Gastroesophageal sphincter (tissue), 4 donors: ENCODE measurements at regions not wholly inside any gene's neighbourhood (a gene's known extent, or its start where the extent isn't known, plus 50 kb on each side); places are given as distances from the start of the nearest gene placed in this dataset.

ENCODE experiments used
- ATAC-seq: fragments of 150-250 bp; one replicate; pipeline ENCODE4 v1.9.1; 2016; ENCODE audit warnings: mild to moderate bottlenecking, moderate library complexity
- H3K27ac ChIP-seq, 4 donors: fragments of 200-600 bp; sonication (generic) in 3 of 4; 1 replicate in 3 of 4; 2 replicates in 1 of 4; pipeline ENCODE4 v1.5.1; 2016 to 2019
- H3K27me3 ChIP-seq: fragments of 200-600 bp; sonication (generic); one replicate; pipeline ENCODE4 v1.5.1; 2019
- H3K36me3 ChIP-seq, 2 donors: fragments of 200-600 bp; sonication (generic); one replicate each; pipeline ENCODE4 v1.5.1; 2019; ENCODE audit warnings: control low read depth in 1 of 2
- H3K4me1 ChIP-seq, 3 donors: fragments of 200-600 bp; sonication (generic); 1 replicate in 2 of 3; 2 replicates in 1 of 3; pipeline ENCODE4 v1.5.1; 2016 to 2019; ENCODE audit warnings: control low read depth in 2 of 3
- H3K4me3 ChIP-seq, 2 donors: fragments of 200-600 bp; sonication (generic); one replicate each; pipeline ENCODE4 v1.5.1; 2019; ENCODE audit warnings: mild to moderate bottlenecking in 1 of 2, moderate library complexity in 1 of 2
- H3K9me3 ChIP-seq, 3 donors: fragments of 200-600 bp; sonication (generic); one replicate each; pipeline ENCODE4 v1.5.1; 2017 to 2019; ENCODE audit warnings: control low read depth in 2 of 3
- CTCF ChIP-seq, 4 experiments: fragments of 200-600 bp in 2 of 4; fragments of 450-650 bp in 2 of 4; sonication (generic) in 1 of 4; IDR thresholded peaks; one replicate each; pipeline ENCODE4 v1.5.1; 2017 to 2019; ENCODE audit warnings: antibody characterized with exemption in 4 of 4, mild to moderate bottlenecking in 2 of 4, moderate library complexity in 2 of 4
- EP300 ChIP-seq: sonication (generic); formaldehyde crosslinking; IDR thresholded peaks from one replicate; pipeline ENCODE4 v1.6.1; 2017; ENCODE audit warnings: antibody characterized with exemption, mild to moderate bottlenecking
- POLR2A ChIP-seq, 2 donors: fragments of 450-650 bp; IDR thresholded peaks; one replicate each; pipeline ENCODE4 v1.6.1; 2017; ENCODE audit warnings: antibody characterized with exemption in 2 of 2, mild to moderate bottlenecking in 2 of 2, moderate library complexity in 1 of 2
- POLR2AphosphoS5 ChIP-seq: sonication (generic); formaldehyde crosslinking; IDR thresholded peaks from one replicate; pipeline ENCODE4 v1.6.1; 2017; ENCODE audit warnings: antibody characterized with exemption
- WGBS, 2 donors: methylation state at CpG; one replicate each; pipeline ENCODE4 v1.1.5; 2018; ENCODE audit warnings: low coverage in 1 of 2; 5-methylcytosine and 5-hydroxymethylcytosine counted together
- small RNA-seq, 4 donors: library from RNA; depleted of rRNA; stranded (forward); fragments of <200 nt; gene quantifications; one replicate each; pipeline ENCODE3, GENCODE V24; 2016

DNA sequence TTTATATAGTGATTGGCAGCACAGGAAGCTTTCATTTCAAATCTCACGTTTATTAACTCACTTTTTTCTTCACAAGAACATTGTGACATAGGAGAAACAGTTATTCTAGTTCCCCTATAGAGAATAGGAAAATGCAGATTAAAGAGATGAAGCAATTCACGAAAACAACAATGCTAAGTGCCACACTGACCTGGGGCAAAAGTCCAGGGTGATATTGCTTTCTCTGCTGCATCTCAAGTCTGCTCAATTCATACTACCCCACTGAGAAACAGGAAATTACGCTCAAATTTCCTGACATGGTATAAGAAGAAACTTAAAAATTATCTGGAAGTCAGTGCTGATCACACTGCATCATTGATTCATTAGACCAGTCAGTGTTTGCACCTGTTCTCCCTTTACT, 66.7 kb upstream of the SEMA6D start:
- H3K36me3 ChIP-seq: no peaks in the 10 kb centered on the region
- TF ChIP-seq POLR2AphosphoS5 (no peak), CTCF (IDR thresholded peaks at IDR 0.05) (no peak), POLR2A (IDR thresholded peaks at IDR 0.05) (no peak), EP300 (no peak)
- H3K9me3 ChIP-seq: no peaks in the 10 kb centered on the region
- H3K4me1 ChIP-seq: no peaks in the 10 kb centered on the region
- WGBS, 2 donors: 92 to 100% methylated on average over 2 to 3 of the region's 3 CpGs
- no peak for ATAC-seq
- H3K27ac ChIP-seq: no peak overlapping the region
- no peak overlapping the region for H3K4me3 ChIP-seq
- no peaks in the 10 kb centered on the region for H3K27me3 ChIP-seq

GRCh38 chr15:47652328-47652727, 65.0 kb upstream of the SEMA6D start:
- Histone ChIP-seq H3K27me3 (no peaks in the 10 kb centered on the region), H3K36me3 (no peaks in the 10 kb centered on the region), H3K9me3 (no peaks in the 10 kb centered on the region), H3K4me1 (no peaks in the 10 kb centered on the region), H3K4me3 (no peak overlapping the region), H3K27ac (no peak overlapping the region)
- ATAC-seq: no peak
- TF ChIP-seq POLR2AphosphoS5: no peak
- TF ChIP-seq CTCF (IDR thresholded peaks at IDR 0.05): no peak
- TF ChIP-seq POLR2A (IDR thresholded peaks at IDR 0.05): no peak
- TF ChIP-seq EP300: no peak
- 57 to 66% methylated on average over 5 to 7 of the region's 7 CpGs for WGBS, 2 donors

- H3K36me3 ChIP-seq: no peaks in the 10 kb centered on the region
Measured at GRCh38 chr15:47652844-47653243, 64.5 kb upstream of the SEMA6D start.

DNA sequence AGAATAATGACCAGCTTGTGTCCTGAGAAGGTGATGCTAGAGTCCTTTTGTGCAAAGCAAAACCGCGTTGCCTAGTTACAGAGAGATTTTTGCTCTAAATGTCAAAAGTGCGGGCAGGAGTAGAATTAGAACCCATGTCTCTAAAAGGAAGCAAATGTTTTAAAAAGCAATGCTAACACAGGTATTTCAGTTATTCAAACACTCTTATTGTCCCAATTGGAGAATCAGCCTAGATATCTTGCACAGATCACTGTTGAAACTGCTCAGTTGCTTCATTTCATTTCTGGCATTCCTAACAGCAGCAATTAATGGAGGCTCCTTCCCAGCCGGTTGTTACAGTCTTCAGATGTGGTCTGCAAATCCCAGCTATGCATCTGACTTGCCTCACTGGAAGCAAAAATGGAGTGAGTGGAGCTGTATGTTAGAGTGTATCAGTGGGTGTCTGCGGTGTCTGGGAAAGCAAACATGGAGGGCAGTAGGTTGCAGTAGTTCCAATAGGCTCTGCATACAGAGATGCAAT, 55.6 kb upstream of the SEMA6D start:
- TF ChIP-seq EP300: no peak
- Histone ChIP-seq H3K36me3 (no peaks in the 10 kb centered on the region), H3K27ac (no peak overlapping the region), H3K27me3 (no peaks in the 10 kb centered on the region), H3K4me1 (no peaks in the 10 kb centered on the region), H3K9me3 (no peaks in the 10 kb centered on the region), H3K4me3 (no peak overlapping the region)
- 77 to 96% methylated on average over 4 of the region's 5 CpGs for WGBS, 2 donors
- no peak for ATAC-seq

More at GRCh38 chr15:47652844-47653243, 64.5 kb upstream of the SEMA6D start:
- TF ChIP-seq POLR2AphosphoS5 (no peak), EP300 (no peak), CTCF (IDR thresholded peaks at IDR 0.05) (no peak), POLR2A (IDR thresholded peaks at IDR 0.05) (no peak)
- Histone ChIP-seq H3K27ac (no peak overlapping the region), H3K4me3 (no peak overlapping the region), H3K27me3 (no peaks in the 10 kb centered on the region), H3K9me3 (no peaks in the 10 kb centered on the region), H3K4me1 (no peaks in the 10 kb centered on the region)
- ATAC-seq: no peak
- WGBS, 2 donors: 56 to 86% methylated on average over 2 of the region's 2 CpGs

GRCh38 chr15:47663101-47663500, 54.2 kb upstream of the SEMA6D start:
- H3K4me3 ChIP-seq: no peak overlapping the region
- no peak for ATAC-seq
- WGBS, 2 donors: 58 to 61% methylated on average over 2 of the region's 2 CpGs

More at GRCh38 chr15:47663101-47663500, 54.2 kb upstream of the SEMA6D start:
- no peaks in the 10 kb centered on the region for H3K27me3 ChIP-seq
- no peaks in the 10 kb centered on the region for H3K36me3 ChIP-seq
- no peaks in the 10 kb centered on the region for H3K9me3 ChIP-seq
- TF ChIP-seq POLR2A (IDR thresholded peaks at IDR 0.05) (no peak), CTCF (IDR thresholded peaks at IDR 0.05) (no peak), POLR2AphosphoS5 (no peak), EP300 (no peak)
- H3K4me1 ChIP-seq: no peaks in the 10 kb centered on the region
- no peak overlapping the region for H3K27ac ChIP-seq

Small RNAs in the stretch of these regions (small RNA-seq; reads per million reads assigned to genes)
- gene MTND5P40 (0 reads per million in 4 donors), gene RF01182 (0 reads per million in 4 donors), gene RN7SKP139 (0 reads per million in 4 donors), gene RNU6-1014P (0 reads per million in 4 donors)
